GM23248 (cell line): ENCODE measurements at regions not wholly inside any gene's neighbourhood (a gene's known extent, or its start where the extent isn't known, plus 50 kb on each side); places are given as distances from the start of the nearest gene placed in this dataset.

Experiments used
- DNase-seq: peaks from one replicate; pipeline ENCODE4 v3.0.0-alpha.2; 2015
- H2AFZ ChIP-seq: fragments of 200-600 bp; sonication (generic); 2 replicates; pipeline ENCODE4 v1.6.1; 2016; ENCODE audit warnings: antibody characterized with exemption
- H3F3A ChIP-seq: fragments of 200-600 bp; sonication (generic); 2 replicates; pipeline ENCODE4 v1.6.1; 2016; ENCODE audit warnings: mild to moderate bottlenecking, antibody characterized with exemption, mixed run types; ENCODE audit not compliant: insufficient read depth
- H3K27ac ChIP-seq: fragments of 200-600 bp; sonication (generic); 2 replicates; pipeline ENCODE4 v1.5.1; 2016; ENCODE audit warnings: mild to moderate bottlenecking
- H3K27me3 ChIP-seq: fragments of 200-600 bp; sonication (generic); replicated peaks from 2 replicates; pipeline ENCODE4 v1.6.1; 2016; ENCODE audit warnings: mild to moderate bottlenecking; ENCODE audit not compliant: insufficient read depth
- H3K36me3 ChIP-seq: fragments of 200-600 bp; sonication (generic); 2 replicates; pipeline ENCODE4 v1.6.1; 2016; ENCODE audit warnings: low read depth, mild to moderate bottlenecking
- H3K4me1 ChIP-seq: fragments of 200-600 bp; sonication (generic); 2 replicates; pipeline ENCODE4 v1.6.1; 2016; ENCODE audit warnings: mild to moderate bottlenecking; ENCODE audit not compliant: insufficient read depth
- H3K4me2 ChIP-seq: fragments of 200-600 bp; sonication (generic); one replicate; pipeline ENCODE4 v1.6.1; 2016; ENCODE audit warnings: mild to moderate bottlenecking; ENCODE audit not compliant: unreplicated experiment
- H3K4me3 ChIP-seq: fragments of 200-600 bp; sonication (generic); 2 replicates; pipeline ENCODE4 v1.5.1; 2016; ENCODE audit warnings: mild to moderate bottlenecking
- H3K79me2 ChIP-seq: fragments of 200-600 bp; sonication (generic); 2 replicates; pipeline ENCODE4 v1.6.1; 2016; ENCODE audit warnings: mild to moderate bottlenecking; ENCODE audit not compliant: insufficient read depth
- H3K9ac ChIP-seq: fragments of 200-600 bp; sonication (generic); 2 replicates; pipeline ENCODE4 v1.6.1; 2016; ENCODE audit warnings: mild to moderate bottlenecking
- H3K9me2 ChIP-seq: fragments of 200-600 bp; sonication (generic); 2 replicates; pipeline ENCODE4 v1.6.1; 2016; ENCODE audit warnings: mixed run types, mild to moderate bottlenecking, moderate library complexity; ENCODE audit not compliant: insufficient read depth
- H3K9me3 ChIP-seq: fragments of 200-600 bp; sonication (generic); one replicate; pipeline ENCODE4 v1.6.1; 2017; ENCODE audit warnings: low read depth
- H4K20me1 ChIP-seq: fragments of 200-600 bp; sonication (generic); 2 replicates; pipeline ENCODE4 v1.6.0; 2016; ENCODE audit not compliant: insufficient read depth
- EZH2 ChIP-seq: fragments of 200-600 bp; sonication (generic); IDR thresholded peaks from 2 replicates; pipeline ENCODE4 v1.6.1; 2018; ENCODE audit warnings: antibody characterized with exemption, mild to moderate bottlenecking; ENCODE audit not compliant: insufficient read depth, poor library complexity, severe bottlenecking
- EZH2phosphoT487 ChIP-seq: fragments of 200-600 bp; sonication (generic); IDR thresholded peaks from 2 replicates; pipeline ENCODE4 v1.6.1; 2018; ENCODE audit warnings: antibody characterized with exemption, moderate library complexity, mild to moderate bottlenecking, low read depth; ENCODE audit not compliant: insufficient read depth
- WGBS, 2 experiments: methylation state at CpG; one replicate each; pipeline ENCODE4 v1.1.6; 2015 to 2017; ENCODE audit warnings: low lambda C conversion rate in 2 of 2, low coverage in 1 of 2; ENCODE audit errors: missing lambda C conversion rate in 2 of 2; 5-methylcytosine and 5-hydroxymethylcytosine counted together
- in situ Hi-C: fragments of 300-500 bp; cut with MboI; formaldehyde crosslinking; loops from 2 replicates; pipeline ENCODE4 v1.15.0; 2020

DNA sequence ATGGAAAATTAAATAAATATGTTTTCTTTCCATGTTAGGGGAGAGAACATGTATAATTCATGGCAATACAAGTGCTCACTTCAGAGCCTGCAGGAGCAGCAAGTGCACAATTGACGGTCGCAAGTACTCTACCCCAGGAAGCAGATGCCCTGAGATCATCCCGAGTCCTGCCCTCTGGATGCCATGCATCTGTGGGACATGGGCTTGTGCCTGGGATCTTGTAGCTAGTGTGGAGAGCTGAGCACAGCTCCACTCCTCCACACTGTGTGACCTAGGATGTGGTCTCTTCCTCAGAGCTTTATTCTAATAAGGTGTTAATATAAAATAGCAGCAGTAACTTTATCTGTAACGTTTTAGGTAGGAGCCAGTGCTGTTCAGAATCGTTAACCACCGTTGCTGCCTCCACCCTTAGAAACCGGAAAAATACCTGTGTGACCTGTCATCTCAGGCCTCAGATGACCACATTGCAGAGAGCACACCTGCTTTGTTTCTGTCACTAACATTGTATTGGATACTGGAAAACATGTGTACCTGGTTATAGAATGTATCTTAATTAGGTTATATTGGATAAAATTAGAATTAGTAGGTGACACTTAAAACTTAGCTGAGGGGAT lies 105.0 kb upstream of the GOLGA6L6 start:
- H3K36me3 ChIP-seq: no peaks in the 10 kb centered on the region
- H4K20me1 ChIP-seq: no peaks in the 10 kb centered on the region
- no peaks in the 10 kb centered on the region for H3F3A ChIP-seq
- no peak for DNase-seq
- H3K79me2 ChIP-seq: no peaks in the 10 kb centered on the region
- H3K9ac ChIP-seq: no peak overlapping the region
- no peak overlapping the region for H3K4me2 ChIP-seq
- no peak for TF ChIP-seq EZH2
- TF ChIP-seq EZH2phosphoT487: no peak
- no peak overlapping the region for H3K4me3 ChIP-seq
- H3K9me2 ChIP-seq: peaks cover 4% of the 10 kb centered on the region; the same call in 1 of the 2 replicates
- no peaks in the 10 kb centered on the region for H3K9me3 ChIP-seq
- in situ Hi-C loops: no loop called here
- WGBS, 2 experiments: 37 to 44% methylated on average over 7 of the region's 7 CpGs
- no peak overlapping the region for H2AFZ ChIP-seq
- H3K4me1 ChIP-seq: no peaks in the 10 kb centered on the region
- H3K27ac ChIP-seq: no peak overlapping the region
- H3K27me3 ChIP-seq: no peaks in the 10 kb centered on the region

- no peaks in the 10 kb centered on the region for H3K27me3 ChIP-seq
- no peak for TF ChIP-seq EZH2
- no peak for TF ChIP-seq EZH2phosphoT487
- in situ Hi-C loops: no loop called here
- no peak overlapping the region for H3K4me3 ChIP-seq
- no peaks in the 10 kb centered on the region for H4K20me1 ChIP-seq
- H3K27ac ChIP-seq: no peak overlapping the region
- H3F3A ChIP-seq: no peaks in the 10 kb centered on the region
- no peaks in the 10 kb centered on the region for H3K36me3 ChIP-seq
- H3K9me2 ChIP-seq: no peaks in the 10 kb centered on the region
- H3K9me3 ChIP-seq: no peaks in the 10 kb centered on the region
- WGBS, 2 experiments: 21 to 23% methylated on average over 5 of the region's 5 CpGs
- no peaks in the 10 kb centered on the region for H3K79me2 ChIP-seq
- no peaks in the 10 kb centered on the region for H3K4me1 ChIP-seq
- H2AFZ ChIP-seq: no peak overlapping the region
- H3K9ac ChIP-seq: no peak overlapping the region
- no peak overlapping the region for H3K4me2 ChIP-seq
- DNase-seq: peak; percentile 38
These were observed 104.4 kb upstream of the GOLGA6L6 start for GRCh38 chr15:20645956-20646355.

DNA sequence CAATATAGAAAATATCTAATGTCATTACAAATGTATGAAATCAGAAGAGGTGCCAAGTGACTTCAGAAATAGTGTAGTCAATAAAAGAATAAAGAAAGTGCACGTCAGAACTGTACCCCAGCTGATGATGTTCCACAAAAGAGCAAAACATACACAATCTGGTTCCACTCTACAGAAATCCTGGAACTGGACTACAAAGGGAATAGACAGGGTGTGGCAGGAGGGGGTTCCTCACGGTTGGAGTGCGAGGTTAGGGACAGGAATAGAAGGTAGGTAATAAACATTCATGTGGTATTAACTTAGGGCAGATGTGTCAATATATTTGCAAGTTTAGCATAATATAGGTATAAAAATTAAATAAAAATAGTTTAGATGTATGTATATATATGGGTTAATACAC lies 103.3 kb upstream of the GOLGA6L6 start:
- Histone ChIP-seq H3K27me3 (no peaks in the 10 kb centered on the region), H3K9me3 (no peaks in the 10 kb centered on the region), H3K4me2 (no peak overlapping the region), H3K4me3 (no peak overlapping the region), H3K27ac (no peak overlapping the region), H4K20me1 (no peaks in the 10 kb centered on the region), H3K4me1 (no peaks in the 10 kb centered on the region), H2AFZ (no peak overlapping the region), H3K36me3 (no peaks in the 10 kb centered on the region), H3F3A (no peaks in the 10 kb centered on the region), H3K79me2 (no peaks in the 10 kb centered on the region), H3K9me2 (no peaks in the 10 kb centered on the region), H3K9ac (no peak overlapping the region)
- 20 to 25% methylated on average over 3 of the region's 3 CpGs for WGBS, 2 experiments
- in situ Hi-C loops: no loop called here
- no peak for DNase-seq
- no peak for TF ChIP-seq EZH2
- no peak for TF ChIP-seq EZH2phosphoT487

- Histone ChIP-seq H3K9me3 (no peaks in the 10 kb centered on the region), H3F3A (no peaks in the 10 kb centered on the region), H3K27ac (no peak overlapping the region), H4K20me1 (no peaks in the 10 kb centered on the region), H3K9ac (no peak overlapping the region), H3K4me1 (no peaks in the 10 kb centered on the region), H3K79me2 (no peaks in the 10 kb centered on the region), H3K4me2 (no peak overlapping the region), H3K36me3 (no peaks in the 10 kb centered on the region), H2AFZ (no peak overlapping the region), H3K9me2 (no peaks in the 10 kb centered on the region), H3K27me3 (no peaks in the 10 kb centered on the region), H3K4me3 (no peak overlapping the region)
- in situ Hi-C loops: no loop called here
- no peak for DNase-seq
- no peak for TF ChIP-seq EZH2
- TF ChIP-seq EZH2phosphoT487: no peak
- WGBS, 2 experiments: 10 to 17% methylated on average over 3 of the region's 3 CpGs
These were observed 102.3 kb upstream of the GOLGA6L6 start for GRCh38 chr15:20643829-20644425.
